HEK293 (cell line): ENCODE measurements at regions not wholly inside any gene's neighbourhood (a gene's known extent, or its start where the extent isn't known, plus 50 kb on each side); places are given as distances from the start of the nearest gene placed in this dataset.

Experiments used
- CTCF ChIA-PET: fragments of 350-600 bp; formaldehyde crosslinking; extraction: SDS; loops from one replicate; lab custom pipeline; 2021; ENCODE audit warnings: antibody characterized with exemption; lab: Yijun Ruan, JAX
- POLR2A ChIA-PET: fragments of 300-600 bp; formaldehyde crosslinking; extraction: SDS; loops from one replicate; lab custom pipeline; 2020; ENCODE audit warnings: antibody characterized with exemption, inconsistent platforms; lab: Yijun Ruan, JAX
- H3K27ac ChIP-seq: fragments of 200-500 bp; sonication (Bioruptor generic); 2 replicates; pipeline ENCODE4 v1.5.1; 2014; ENCODE audit warnings: low read depth, low read length, control low read depth, inconsistent platforms; ENCODE audit errors: extremely low read depth
- H3K36me3 ChIP-seq, 2 experiments: fragments of 200-500 bp in 1 of 2; sonication (Bioruptor generic) in 1 of 2; 1 replicate in 1 of 2; 2 replicates in 1 of 2; pipeline ENCODE4 v1.5.1; 2014 to 2017; ENCODE audit warnings: inconsistent platforms in 2 of 2, low read length in 2 of 2; ENCODE audit not compliant: control insufficient read depth in 2 of 2, insufficient read depth in 1 of 2
- H3K4me1 ChIP-seq: fragments of 200-500 bp; sonication (Bioruptor generic); 2 replicates; pipeline ENCODE4 v1.5.1; 2014; ENCODE audit warnings: mild to moderate bottlenecking, low read length, inconsistent platforms; ENCODE audit not compliant: control insufficient read depth, insufficient read depth
- H3K4me3 ChIP-seq: 2 replicates; pipeline ENCODE4 v1.5.1; 2011; ENCODE audit warnings: low read depth, mild to moderate bottlenecking, control low read depth, low read length, moderate library complexity
- H3K9me3 ChIP-seq: fragments of 200-500 bp; sonication (Bioruptor generic); 2 replicates; pipeline ENCODE4 v1.5.1; 2014; ENCODE audit warnings: low read depth, low read length, inconsistent platforms; ENCODE audit not compliant: control insufficient read depth, insufficient read depth
- HOXC10 ChIP-seq: sonication (generic); formaldehyde crosslinking; IDR thresholded peaks from 2 replicates; pipeline ENCODE4 v1.8.1; 2023; ENCODE audit warnings: mild to moderate bottlenecking, missing genetic modification reagents
- KLF1 ChIP-seq: fragments of 450-650 bp; formaldehyde crosslinking; IDR thresholded peaks from 2 replicates; pipeline ENCODE4 v1.5.1; 2016; ENCODE audit warnings: missing biosample characterization, missing genetic modification characterization
- KLF16 ChIP-seq: fragments of 450-650 bp; formaldehyde crosslinking; IDR thresholded peaks from 2 replicates; pipeline ENCODE4 v1.5.1; 2017; ENCODE audit warnings: missing biosample characterization, missing genetic modification characterization
- SALL2 ChIP-seq: fragments of 450-650 bp; formaldehyde crosslinking; IDR thresholded peaks from 2 replicates; pipeline ENCODE4 v1.5.0; 2017; ENCODE audit warnings: missing biosample characterization, mild to moderate bottlenecking, missing genetic modification characterization, borderline replicate concordance
- TSHZ1 ChIP-seq: fragments of 450-650 bp; formaldehyde crosslinking; IDR thresholded peaks from 2 replicates; pipeline ENCODE4 v1.5.1; 2016; ENCODE audit warnings: missing biosample characterization, missing genetic modification characterization, borderline replicate concordance
- ZBTB8A ChIP-seq: fragments of 450-650 bp; formaldehyde crosslinking; IDR thresholded peaks from 2 replicates; pipeline ENCODE4 v1.5.1; 2016; ENCODE audit warnings: missing biosample characterization, missing genetic modification characterization
- ZFHX2 ChIP-seq: fragments of 450-650 bp; formaldehyde crosslinking; conservative IDR thresholded peaks from 2 replicates; pipeline ENCODE4 v1.5.1; 2016; ENCODE audit warnings: missing biosample characterization, missing genetic modification characterization
- ZNF146 ChIP-seq: fragments of 450-650 bp; formaldehyde crosslinking; IDR thresholded peaks from 2 replicates; pipeline ENCODE4 v1.5.1; 2016; ENCODE audit warnings: missing biosample characterization, missing genetic modification characterization
- ZNF157 ChIP-seq: fragments of 450-650 bp; formaldehyde crosslinking; IDR thresholded peaks from 2 replicates; pipeline ENCODE4 v1.5.1; 2016; ENCODE audit warnings: missing biosample characterization, missing genetic modification characterization
- ZNF239 ChIP-seq: fragments of 450-650 bp; formaldehyde crosslinking; IDR thresholded peaks from 2 replicates; pipeline ENCODE4 v1.5.1; 2016; ENCODE audit warnings: missing biosample characterization, missing genetic modification characterization
- ZNF311 ChIP-seq: fragments of 450-650 bp; formaldehyde crosslinking; IDR thresholded peaks from 2 replicates; pipeline ENCODE4 v1.5.1; 2017; ENCODE audit warnings: missing biosample characterization, missing genetic modification characterization, borderline replicate concordance
- ZNF530 ChIP-seq: fragments of 450-650 bp; formaldehyde crosslinking; IDR thresholded peaks from 2 replicates; pipeline ENCODE4 v1.5.1; 2016; ENCODE audit warnings: low read depth, missing biosample characterization, missing genetic modification characterization
- ZNF548 ChIP-seq: fragments of 450-650 bp; formaldehyde crosslinking; IDR thresholded peaks from 2 replicates; pipeline ENCODE4 v1.5.1; 2016; ENCODE audit warnings: missing biosample characterization, missing genetic modification characterization
- ZSCAN30 ChIP-seq: fragments of 450-650 bp; IDR thresholded peaks from 2 replicates; pipeline ENCODE4 v1.5.1; 2018; ENCODE audit warnings: missing biosample characterization, mild to moderate bottlenecking, missing genetic modification characterization, moderate library complexity
- TF ChIP-seq, protein P1 (sequence below): fragments of 450-650 bp; formaldehyde crosslinking; IDR thresholded peaks from 2 replicates; pipeline ENCODE4 v1.5.1; 2017; ENCODE audit warnings: missing biosample characterization, mild to moderate bottlenecking, missing genetic modification characterization, moderate library complexity
- TF ChIP-seq, protein P2 (sequence below): fragments of 450-650 bp; formaldehyde crosslinking; IDR thresholded peaks from 2 replicates; pipeline ENCODE4 v1.5.1; 2016; ENCODE audit warnings: missing biosample characterization, missing genetic modification characterization
- TF ChIP-seq, protein P3 (sequence below): fragments of 450-650 bp; formaldehyde crosslinking; IDR thresholded peaks from 2 replicates; pipeline ENCODE4 v1.5.1; 2016; ENCODE audit warnings: missing biosample characterization, missing genetic modification characterization, borderline replicate concordance
- TF ChIP-seq, protein P4 (sequence below): fragments of 450-650 bp; formaldehyde crosslinking; IDR thresholded peaks from 2 replicates; pipeline ENCODE4 v1.5.1; 2016; ENCODE audit warnings: missing biosample characterization, missing genetic modification characterization, low read depth

DNA sequence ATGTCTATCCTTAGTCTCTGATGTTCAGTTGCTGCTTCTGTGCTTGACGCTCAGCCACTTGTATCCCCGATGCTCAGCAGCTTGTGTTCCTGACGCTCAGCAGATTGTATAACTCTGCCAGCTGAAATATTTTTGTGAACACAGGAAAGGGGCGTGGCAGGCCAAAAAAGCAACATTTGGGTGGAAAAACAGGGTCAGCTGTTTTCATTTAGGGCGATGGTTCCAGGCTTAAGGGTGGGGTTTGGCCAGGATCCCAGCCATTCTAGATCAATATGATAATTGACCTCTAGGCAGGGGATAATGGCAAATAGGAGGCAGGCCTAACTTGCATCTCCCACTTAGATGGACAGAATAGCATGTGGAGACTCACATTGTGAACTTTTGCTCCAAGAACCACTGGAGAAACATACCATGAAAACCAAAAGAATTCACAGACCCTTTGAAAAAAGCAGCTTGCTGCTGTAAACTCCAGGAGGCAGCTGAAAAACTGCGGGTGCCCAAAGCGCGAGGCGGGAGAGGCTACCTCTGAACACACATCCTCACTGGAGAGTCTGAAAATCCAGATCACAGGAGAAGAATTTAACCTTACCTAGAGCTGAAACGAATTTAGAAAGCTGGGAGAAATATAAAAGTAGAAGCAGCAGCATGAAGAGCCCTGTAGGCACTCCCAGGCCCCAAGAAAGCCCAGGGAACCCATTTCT, 58.3 kb downstream of the ZNF648 start:
- ChIA-PET POLR2A (no interaction called here), CTCF (interaction anchor here (0.6 to 1.3 kb wide), 2 partner anchors 169 to 524 kb away, joined by 3 to 5 read pairs; no protein-coding TSS in a partner anchor)
- TF ChIP-seq SALL2 (tag by site-specific recombination) = no peak
- no peak for TF ChIP-seq ZNF311 (tag by site-specific recombination)
- TF ChIP-seq ZNF157 (tag by site-specific recombination) = no peak
- peak; percentile 62; the same call in 1 of the 2 replicates for TF ChIP-seq KLF1
- no peaks in the 10 kb centered on the region for H3K4me1 ChIP-seq
- H3K4me3 ChIP-seq = no peak overlapping the region
- no peak overlapping the region for H3K27ac ChIP-seq
- H3K36me3 ChIP-seq = no peaks in the 10 kb centered on the region
- no peaks in the 10 kb centered on the region for H3K9me3 ChIP-seq

DNA sequence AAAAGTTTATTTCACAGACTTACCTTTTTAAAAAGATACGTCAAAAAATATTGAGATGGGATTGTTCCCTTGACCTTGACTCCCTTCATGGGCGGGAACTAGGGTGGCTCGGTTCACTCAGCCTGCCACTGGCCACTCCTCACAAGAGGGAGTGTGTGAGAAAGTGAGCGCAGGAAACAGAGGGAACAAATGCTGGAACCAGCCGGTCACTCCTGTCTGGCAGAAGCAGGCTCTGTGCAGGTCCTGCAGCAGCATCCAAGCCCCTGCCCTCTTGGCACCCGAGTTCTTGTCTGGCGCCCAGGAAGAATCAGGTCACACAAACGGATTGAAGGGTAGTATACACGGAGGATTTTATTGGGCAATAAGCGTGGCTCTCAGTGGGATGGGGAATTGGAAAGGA, 58.9 kb downstream of the ZNF648 start:
- H3K9me3 ChIP-seq = no peaks in the 10 kb centered on the region
- no peaks in the 10 kb centered on the region for H3K4me1 ChIP-seq
- no peak overlapping the region for H3K27ac ChIP-seq
- no peaks in the 10 kb centered on the region for H3K36me3 ChIP-seq
- H3K4me3 ChIP-seq = no peak overlapping the region
- ChIA-PET CTCF (no interaction called here), POLR2A (no interaction called here)
- TF ChIP-seq KLF1 (no peak), ZBTB8A (tag by site-specific recombination) (no peak), ZNF548 (tag by site-specific recombination) (no peak), KLF16 (tag by site-specific recombination) (no peak), HOXC10 (CRISPR knock-in tag) (no peak), ZNF157 (tag by site-specific recombination) (no peak), ZNF239 (tag by site-specific recombination) (no peak), ZNF146 (tag by site-specific recombination) (no peak), TSHZ1 (no peak), ZFHX2 (tag by site-specific recombination) (no peak), ZSCAN30 (no peak), ZNF530 (tag by site-specific recombination) (no peak)
- TF ChIP-seq, protein P1, sequence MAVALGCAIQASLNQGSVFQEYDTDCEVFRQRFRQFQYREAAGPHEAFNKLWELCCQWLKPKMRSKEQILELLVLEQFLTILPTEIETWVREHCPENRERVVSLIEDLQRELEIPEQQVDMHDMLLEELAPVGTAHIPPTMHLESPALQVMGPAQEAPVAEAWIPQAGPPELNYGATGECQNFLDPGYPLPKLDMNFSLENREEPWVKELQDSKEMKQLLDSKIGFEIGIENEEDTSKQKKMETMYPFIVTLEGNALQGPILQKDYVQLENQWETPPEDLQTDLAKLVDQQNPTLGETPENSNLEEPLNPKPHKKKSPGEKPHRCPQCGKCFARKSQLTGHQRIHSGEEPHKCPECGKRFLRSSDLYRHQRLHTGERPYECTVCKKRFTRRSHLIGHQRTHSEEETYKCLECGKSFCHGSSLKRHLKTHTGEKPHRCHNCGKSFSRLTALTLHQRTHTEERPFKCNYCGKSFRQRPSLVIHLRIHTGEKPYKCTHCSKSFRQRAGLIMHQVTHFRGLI (tag by site-specific recombination) = no peak
- TF ChIP-seq, protein P2, sequence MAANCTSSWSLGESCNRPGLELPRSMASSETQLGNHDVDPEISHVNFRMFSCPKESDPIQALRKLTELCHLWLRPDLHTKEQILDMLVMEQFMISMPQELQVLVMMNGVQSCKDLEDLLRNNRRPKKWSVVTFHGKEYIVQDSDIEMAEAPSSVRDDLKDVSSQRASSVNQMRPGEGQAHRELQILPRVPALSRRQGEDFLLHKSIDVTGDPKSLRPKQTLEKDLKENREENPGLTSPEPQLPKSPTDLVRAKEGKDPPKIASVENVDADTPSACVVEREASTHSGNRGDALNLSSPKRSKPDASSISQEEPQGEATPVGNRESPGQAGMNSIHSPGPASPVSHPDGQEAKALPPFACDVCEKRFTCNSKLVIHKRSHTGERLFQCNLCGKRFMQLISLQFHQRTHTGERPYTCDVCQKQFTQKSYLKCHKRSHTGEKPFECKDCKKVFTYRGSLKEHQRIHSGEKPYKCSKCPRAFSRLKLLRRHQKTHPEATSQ (tag by site-specific recombination) = no peak
- TF ChIP-seq, protein P3, sequence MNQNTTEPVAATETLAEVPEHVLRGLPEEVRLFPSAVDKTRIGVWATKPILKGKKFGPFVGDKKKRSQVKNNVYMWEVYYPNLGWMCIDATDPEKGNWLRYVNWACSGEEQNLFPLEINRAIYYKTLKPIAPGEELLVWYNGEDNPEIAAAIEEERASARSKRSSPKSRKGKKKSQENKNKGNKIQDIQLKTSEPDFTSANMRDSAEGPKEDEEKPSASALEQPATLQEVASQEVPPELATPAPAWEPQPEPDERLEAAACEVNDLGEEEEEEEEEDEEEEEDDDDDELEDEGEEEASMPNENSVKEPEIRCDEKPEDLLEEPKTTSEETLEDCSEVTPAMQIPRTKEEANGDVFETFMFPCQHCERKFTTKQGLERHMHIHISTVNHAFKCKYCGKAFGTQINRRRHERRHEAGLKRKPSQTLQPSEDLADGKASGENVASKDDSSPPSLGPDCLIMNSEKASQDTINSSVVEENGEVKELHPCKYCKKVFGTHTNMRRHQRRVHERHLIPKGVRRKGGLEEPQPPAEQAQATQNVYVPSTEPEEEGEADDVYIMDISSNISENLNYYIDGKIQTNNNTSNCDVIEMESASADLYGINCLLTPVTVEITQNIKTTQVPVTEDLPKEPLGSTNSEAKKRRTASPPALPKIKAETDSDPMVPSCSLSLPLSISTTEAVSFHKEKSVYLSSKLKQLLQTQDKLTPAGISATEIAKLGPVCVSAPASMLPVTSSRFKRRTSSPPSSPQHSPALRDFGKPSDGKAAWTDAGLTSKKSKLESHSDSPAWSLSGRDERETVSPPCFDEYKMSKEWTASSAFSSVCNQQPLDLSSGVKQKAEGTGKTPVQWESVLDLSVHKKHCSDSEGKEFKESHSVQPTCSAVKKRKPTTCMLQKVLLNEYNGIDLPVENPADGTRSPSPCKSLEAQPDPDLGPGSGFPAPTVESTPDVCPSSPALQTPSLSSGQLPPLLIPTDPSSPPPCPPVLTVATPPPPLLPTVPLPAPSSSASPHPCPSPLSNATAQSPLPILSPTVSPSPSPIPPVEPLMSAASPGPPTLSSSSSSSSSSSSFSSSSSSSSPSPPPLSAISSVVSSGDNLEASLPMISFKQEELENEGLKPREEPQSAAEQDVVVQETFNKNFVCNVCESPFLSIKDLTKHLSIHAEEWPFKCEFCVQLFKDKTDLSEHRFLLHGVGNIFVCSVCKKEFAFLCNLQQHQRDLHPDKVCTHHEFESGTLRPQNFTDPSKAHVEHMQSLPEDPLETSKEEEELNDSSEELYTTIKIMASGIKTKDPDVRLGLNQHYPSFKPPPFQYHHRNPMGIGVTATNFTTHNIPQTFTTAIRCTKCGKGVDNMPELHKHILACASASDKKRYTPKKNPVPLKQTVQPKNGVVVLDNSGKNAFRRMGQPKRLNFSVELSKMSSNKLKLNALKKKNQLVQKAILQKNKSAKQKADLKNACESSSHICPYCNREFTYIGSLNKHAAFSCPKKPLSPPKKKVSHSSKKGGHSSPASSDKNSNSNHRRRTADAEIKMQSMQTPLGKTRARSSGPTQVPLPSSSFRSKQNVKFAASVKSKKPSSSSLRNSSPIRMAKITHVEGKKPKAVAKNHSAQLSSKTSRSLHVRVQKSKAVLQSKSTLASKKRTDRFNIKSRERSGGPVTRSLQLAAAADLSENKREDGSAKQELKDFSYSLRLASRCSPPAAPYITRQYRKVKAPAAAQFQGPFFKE = no peak
- TF ChIP-seq, protein P4, sequence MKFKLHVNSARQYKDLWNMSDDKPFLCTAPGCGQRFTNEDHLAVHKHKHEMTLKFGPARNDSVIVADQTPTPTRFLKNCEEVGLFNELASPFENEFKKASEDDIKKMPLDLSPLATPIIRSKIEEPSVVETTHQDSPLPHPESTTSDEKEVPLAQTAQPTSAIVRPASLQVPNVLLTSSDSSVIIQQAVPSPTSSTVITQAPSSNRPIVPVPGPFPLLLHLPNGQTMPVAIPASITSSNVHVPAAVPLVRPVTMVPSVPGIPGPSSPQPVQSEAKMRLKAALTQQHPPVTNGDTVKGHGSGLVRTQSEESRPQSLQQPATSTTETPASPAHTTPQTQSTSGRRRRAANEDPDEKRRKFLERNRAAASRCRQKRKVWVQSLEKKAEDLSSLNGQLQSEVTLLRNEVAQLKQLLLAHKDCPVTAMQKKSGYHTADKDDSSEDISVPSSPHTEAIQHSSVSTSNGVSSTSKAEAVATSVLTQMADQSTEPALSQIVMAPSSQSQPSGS (tag by site-specific recombination) = no peak
